NCI-H2107 treated with DMSO at 0.1 percent for 48 hours (cell line): ENCODE measurements at regions not wholly inside any gene's neighbourhood (a gene's known extent, or its start where the extent isn't known, plus 50 kb on each side); places are given as distances from the start of the nearest gene placed in this dataset.
"Not testable (repeated sequence)": the region's sequence is repeated elsewhere in the genome, so short reads cannot be mapped to it uniquely, and the experiment has no call there.

Experiments used
- DNase-seq: peaks from one replicate; lab custom pipeline; 2025; ENCODE audit not compliant: unreplicated experiment; lab: John Stamatoyannopoulos, UW

DNA sequence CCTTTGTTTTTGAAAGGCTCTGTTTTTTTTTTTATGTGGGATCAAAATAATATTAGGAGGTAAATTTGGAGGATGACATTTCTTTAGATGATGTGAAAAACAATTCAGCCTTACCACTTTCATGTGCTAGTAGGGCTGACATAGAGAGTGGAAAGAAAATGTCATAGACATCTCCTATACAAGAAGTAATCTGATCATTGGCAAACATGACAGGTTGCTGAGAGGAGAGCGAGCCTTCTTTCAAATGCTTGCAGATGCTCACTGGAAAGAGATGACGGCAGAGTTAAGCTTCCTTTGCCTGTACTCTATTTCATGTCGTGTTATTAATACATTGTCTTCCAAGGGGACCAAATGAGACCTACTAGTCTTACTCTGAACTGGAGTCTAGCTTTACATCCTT lies 160.1 kb upstream of the DAP start:
- DNase-seq: no peak

- DNase-seq: no peak
Observed at GRCh38 chr5:10920400-10920799, 159.4 kb upstream of the DAP start.

- DNase-seq: no peak
Observed at GRCh38 chr5:10914741-10915480, 153.9 kb upstream of the DAP start.

- no peak for DNase-seq
Observed at GRCh38 chr5:10913841-10914240, 152.8 kb upstream of the DAP start.

DNA sequence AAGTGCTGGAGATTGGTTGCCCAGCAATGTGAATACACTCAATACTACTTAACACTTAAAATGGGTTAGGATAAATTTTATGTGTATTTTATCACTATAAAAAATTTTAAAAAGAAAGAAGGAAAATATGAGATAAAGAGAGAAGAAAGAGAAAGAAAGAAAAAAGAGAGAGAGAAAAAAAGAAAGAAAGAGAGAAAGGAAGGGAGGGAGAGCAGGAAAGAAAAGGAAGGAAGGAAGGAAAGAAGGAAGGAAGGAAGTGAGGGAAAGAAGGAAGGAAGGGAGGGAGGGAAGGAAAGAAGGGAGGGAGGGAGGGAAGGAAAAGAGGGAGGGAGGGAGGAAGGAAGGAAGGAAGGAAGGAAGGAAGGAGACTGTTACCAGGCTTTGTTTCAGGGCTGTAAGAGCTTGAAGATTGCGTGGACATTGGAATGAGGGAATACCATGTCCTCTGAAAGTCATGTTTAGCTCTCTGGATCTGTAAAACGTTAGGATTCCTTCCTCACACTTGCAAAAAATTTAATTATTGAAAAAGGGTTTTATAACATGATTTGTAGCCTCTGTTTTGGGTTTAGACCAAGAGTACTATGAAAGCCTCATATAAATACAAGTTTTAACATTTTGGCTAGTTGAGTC lies 152.3 kb upstream of the DAP start:
- DNase-seq: no peak

DNA sequence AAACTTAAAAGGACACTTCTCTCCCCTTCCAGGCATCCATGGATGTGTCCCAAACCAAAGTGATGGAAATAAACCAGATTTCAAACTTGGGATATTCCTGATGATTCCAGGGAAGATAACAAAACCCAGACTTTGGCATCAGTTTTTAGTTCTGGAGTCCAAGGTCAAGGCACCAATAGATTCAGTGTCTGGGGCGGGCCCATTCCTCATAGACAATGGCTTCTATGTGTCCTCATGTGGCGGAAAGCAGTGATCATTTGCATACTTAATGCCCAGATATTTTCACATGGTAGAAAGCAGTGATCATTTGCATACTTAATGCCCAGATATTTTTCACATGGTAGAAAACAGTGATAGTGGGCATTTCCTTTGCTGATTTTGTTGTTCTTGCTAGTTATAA lies 151.4 kb upstream of the DAP start:
- DNase-seq: no peak

- DNase-seq: no peak
Observed at GRCh38 chr5:10910261-10910660, 149.2 kb upstream of the DAP start.

GRCh38 chr5:10904862-10905432 lies 143.9 kb upstream of the DAP start:
- DNase-seq: no peak

- DNase-seq: no peak
Observed at GRCh38 chr5:10903786-10904560, 142.9 kb upstream of the DAP start.

DNA sequence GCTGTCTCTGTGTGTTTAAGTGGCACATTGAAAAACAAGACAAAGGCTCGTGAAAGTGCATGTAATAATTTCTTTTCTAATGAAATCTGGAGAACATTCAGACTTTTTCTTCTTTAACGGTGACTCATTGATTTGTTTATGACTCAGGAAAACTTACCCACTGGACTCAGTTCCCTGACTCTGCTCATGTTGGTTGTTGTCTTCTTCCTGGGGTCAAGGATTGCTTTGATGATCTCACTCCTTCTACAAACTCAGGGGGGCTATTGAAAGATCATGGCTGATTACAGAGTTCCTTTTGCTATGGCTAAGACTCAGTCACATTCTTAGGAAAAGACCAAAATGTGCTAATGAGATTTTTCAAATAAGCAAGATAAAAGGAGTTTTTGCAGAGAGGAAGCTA lies 141.1 kb upstream of the DAP start:
- DNase-seq: no peak

- DNase-seq: no peak
Observed at GRCh38 chr5:10898514-10898913, 137.5 kb upstream of the DAP start.

DNA sequence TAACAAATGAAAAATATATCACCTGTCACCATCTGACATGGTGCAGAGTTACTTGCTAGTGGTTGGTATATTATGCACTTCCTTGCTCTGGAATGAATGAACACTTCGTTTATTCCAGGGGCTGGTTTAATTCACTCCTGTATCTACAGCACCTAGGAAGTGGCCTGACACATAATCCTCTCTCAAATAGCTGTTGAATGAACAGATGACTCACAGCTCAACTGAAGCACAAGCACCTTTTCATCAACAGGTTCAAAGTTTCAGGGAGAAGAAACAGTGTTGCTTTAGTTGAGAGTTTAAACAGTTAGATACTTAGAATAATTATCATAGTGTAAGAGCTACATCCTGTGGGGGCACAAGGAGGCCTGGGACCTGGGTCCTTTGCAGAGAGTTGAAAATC lies 135.0 kb upstream of the DAP start:
- no peak for DNase-seq

- no peak for DNase-seq
Observed at GRCh38 chr5:10894445-10895054, 133.5 kb upstream of the DAP start.

DNA sequence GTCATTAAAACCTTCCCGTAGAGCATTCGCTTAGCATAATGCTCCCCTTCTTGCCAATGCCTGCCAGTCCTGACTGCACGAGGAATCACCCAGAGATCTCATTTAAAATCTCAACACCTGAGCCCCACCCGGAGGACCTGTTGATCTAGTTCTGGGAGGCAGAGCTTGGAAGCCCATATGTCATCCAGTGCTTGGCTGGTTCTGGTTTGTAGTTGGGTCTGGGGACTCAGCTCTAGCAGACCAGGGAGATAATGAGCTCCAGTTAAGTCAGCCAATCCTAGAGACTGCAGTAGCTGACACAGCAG lies 131.8 kb upstream of the DAP start:
- no peak for DNase-seq

DNA sequence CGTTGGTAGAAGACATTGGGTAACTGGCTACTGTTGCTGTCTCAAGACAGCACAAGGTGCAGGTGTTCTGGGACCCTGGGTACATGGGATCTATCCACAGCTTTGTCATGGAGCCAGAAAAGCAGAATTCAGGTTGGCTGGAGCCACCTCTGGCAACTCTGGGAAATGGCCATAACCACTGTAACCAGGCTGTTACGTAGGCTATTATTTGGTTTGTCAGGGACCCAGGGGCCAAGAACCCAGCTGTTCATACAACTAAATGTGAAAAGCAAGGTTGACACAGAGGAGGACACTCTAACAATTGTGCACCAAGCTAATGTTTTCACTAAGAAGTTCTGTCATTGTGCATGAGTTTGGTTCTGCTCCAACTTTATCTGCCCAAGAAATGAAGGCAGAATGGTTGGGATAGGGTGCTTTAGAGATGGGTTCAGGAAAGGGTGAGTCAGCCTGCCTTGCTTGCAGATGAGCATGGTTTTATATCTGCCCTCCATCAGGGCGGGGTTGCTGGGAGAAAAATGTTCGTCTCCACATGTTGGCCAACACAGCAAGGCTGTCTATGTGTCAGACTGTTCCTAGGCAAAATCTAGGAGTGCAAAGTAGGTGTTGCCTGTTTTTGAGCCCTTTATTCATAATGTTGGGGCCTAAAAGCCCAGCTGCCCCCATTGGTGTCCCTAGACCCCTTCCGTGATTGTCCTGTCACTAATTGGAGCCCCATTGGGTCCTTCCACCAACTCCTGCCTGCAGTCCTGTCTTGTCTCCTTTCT lies 131.3 kb upstream of the DAP start:
- DNase-seq: no peak

DNA sequence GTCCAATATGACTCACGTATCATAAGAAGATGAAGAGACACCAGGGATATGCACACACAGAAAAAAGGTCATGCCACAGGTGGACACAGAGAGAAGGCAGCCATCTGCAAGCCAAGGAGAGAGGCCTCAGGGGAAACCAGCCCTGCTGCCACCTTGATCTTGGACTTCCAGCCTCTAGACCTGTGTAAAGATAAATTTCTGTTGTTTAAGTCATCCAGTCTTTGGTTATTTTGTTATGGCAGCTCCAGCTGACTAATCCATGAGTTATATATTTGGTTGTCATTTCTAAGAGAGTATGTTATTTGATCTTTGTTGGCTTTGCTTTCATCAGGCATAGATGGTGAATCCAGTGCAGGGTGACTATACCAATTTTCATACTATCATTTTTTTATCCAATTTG lies 130.2 kb upstream of the DAP start:
- no peak for DNase-seq

- no peak for DNase-seq
Observed at GRCh38 chr5:10886497-10886896, 125.5 kb upstream of the DAP start.

DNA sequence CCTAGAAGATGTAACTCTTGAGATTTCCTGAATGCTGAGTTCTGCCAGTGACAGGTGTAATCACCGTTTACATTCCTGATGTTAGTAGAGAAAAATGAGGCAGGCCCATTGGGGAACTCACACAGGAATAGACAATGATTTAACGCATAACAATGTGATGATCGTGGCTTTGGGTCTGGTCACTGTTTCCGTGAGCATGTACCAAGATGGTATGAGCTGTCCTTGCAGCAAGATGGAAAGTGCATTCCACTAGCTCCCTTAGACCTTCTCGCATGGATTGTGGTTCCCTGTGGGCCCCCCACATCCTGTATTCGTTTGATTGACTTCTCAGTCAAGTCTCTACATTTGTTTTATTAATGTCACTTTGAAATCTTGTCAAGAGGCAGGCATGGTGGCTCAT lies 124.0 kb upstream of the DAP start:
- no peak for DNase-seq

DNA sequence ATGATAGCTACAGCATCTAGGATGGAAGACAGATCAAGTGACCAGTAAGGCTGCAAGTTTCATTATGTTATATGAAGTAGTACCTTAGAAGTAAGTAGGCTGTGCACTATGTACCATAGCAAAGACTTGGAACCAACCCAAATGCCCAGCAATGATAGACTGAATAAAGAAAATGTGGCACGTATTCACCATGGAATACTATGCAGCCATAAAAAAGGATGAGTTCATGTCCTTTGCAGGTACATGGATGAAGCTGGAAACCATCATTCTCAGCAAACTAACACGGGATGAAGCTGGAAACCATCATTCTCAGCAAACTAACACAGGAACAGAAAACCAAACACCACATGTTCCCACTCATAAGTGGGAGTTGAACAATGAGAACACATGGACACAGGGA lies 122.9 kb upstream of the DAP start:
- DNase-seq: not testable (repeated sequence)

GRCh38 chr5:10880934-10881333 lies 119.9 kb upstream of the DAP start:
- DNase-seq: no peak

DNA sequence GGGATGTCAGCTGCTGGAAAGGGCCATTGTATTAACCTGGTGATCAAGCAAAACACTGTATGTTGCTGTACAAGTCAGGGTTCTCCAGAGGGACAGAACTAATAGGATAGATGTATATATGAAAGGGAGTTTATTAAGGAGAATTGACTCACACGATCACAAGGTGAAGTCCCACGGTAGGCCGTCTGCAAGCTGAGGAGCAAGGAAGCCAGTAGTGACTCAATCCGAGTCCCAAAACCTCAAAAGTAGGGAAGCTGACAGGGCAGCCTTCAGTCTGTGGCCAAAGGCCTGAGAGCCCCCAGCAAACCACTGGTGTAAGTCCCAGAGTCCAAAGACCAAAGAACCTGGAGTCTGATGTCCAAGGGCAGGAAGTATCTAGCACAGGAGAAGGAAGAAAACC lies 116.0 kb upstream of the DAP start:
- DNase-seq: not testable (repeated sequence)
